ENCODE measurements at regions not wholly inside any gene's neighbourhood (a gene's known extent, or its start where the extent isn't known, plus 50 kb on each side); places are given as distances from the start of the nearest gene placed in this dataset.
"Not testable (repeated sequence)": the region's sequence is repeated elsewhere in the genome, so short reads cannot be mapped to it uniquely, and the experiment has no call there.

GRCh38 chr21:15446223-15446622 is 283.6 kb upstream of the USP25 start:
- Mint-ChIP-seq H3K4me3 (ENCODE audit: unreplicated experiment) (no peak overlapping the region), H3K4me1 (ENCODE audit: low read depth, unreplicated experiment) (no peaks in the 10 kb centered on the region), H3K27me3 (ENCODE audit: unreplicated experiment) (peaks cover 1% of the 10 kb centered on the region), H3K36me3 (ENCODE audit: unreplicated experiment) (no peaks in the 10 kb centered on the region), H3K9me3 (ENCODE audit: unreplicated experiment) (no peaks in the 10 kb centered on the region), H3K27ac (ENCODE audit: unreplicated experiment) (no peak overlapping the region)
- no peak for DNase-seq
- no peak for TF ChIP-seq CTCF (IDR thresholded peaks at IDR 0.05; ENCODE audit: partially characterized antibody, unreplicated experiment)

DNA sequence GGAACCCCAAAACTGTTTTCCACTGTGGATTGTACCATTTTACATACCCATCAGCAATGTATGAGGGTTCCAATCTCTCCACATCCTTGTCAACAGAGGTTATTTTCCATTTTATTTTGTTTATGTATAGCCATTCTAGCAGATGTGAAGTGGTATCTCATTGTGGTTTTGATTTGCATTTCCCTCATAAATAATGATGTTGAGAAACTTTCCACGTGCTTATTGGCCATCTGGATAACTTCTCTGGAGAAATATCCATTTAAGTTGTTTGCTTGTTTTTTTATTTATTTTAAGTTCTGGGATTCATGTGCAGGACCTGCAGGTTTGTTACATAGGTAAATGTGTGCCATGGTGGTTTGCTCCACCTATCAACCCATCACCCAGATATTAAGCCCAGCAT is 280.2 kb upstream of the USP25 start:
- H3K4me3 Mint-ChIP-seq (ENCODE audit: unreplicated experiment): no peak overlapping the region
- peaks cover 3% of the 10 kb centered on the region for H3K27me3 Mint-ChIP-seq (ENCODE audit: unreplicated experiment)
- no peak overlapping the region for H3K27ac Mint-ChIP-seq (ENCODE audit: unreplicated experiment)
- H3K9me3 Mint-ChIP-seq (ENCODE audit: unreplicated experiment): no peaks in the 10 kb centered on the region
- DNase-seq: no peak
- no peaks in the 10 kb centered on the region for H3K36me3 Mint-ChIP-seq (ENCODE audit: unreplicated experiment)
- H3K4me1 Mint-ChIP-seq (ENCODE audit: low read depth, unreplicated experiment): no peaks in the 10 kb centered on the region
- TF ChIP-seq CTCF (IDR thresholded peaks at IDR 0.05; ENCODE audit: partially characterized antibody, unreplicated experiment): no peak

DNA sequence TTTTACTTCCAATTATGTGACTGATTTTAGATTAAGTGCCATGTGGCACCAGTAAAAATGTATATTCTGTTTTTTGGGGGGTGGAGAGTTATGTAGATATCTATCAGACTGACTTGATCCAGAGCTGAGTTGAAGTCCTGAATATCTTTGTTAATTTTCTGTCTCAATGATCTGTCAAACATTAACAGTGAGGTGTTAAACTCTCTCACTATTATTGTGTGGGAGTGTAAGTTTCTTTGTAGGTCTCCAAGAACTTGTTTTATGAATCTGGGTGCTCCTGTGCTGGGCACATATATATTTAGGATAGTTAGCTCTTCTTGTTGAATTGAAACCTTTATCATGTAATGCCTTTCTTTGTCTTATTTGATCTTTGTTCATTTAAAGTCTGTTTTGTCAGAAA is 276.5 kb upstream of the USP25 start:
- H3K27me3 Mint-ChIP-seq (ENCODE audit: unreplicated experiment): peaks cover 2% of the 10 kb centered on the region
- no peak for TF ChIP-seq CTCF (IDR thresholded peaks at IDR 0.05; ENCODE audit: partially characterized antibody, unreplicated experiment)
- no peaks in the 10 kb centered on the region for H3K36me3 Mint-ChIP-seq (ENCODE audit: unreplicated experiment)
- no peak overlapping the region for H3K4me3 Mint-ChIP-seq (ENCODE audit: unreplicated experiment)
- no peak overlapping the region for H3K27ac Mint-ChIP-seq (ENCODE audit: unreplicated experiment)
- DNase-seq: no peak
- no peaks in the 10 kb centered on the region for H3K4me1 Mint-ChIP-seq (ENCODE audit: low read depth, unreplicated experiment)
- no peaks in the 10 kb centered on the region for H3K9me3 Mint-ChIP-seq (ENCODE audit: unreplicated experiment)

GRCh38 chr21:15453785-15454184 is 276.0 kb upstream of the USP25 start:
- not testable (repeated sequence) for H3K27ac Mint-ChIP-seq (ENCODE audit: unreplicated experiment); H3K4me3 Mint-ChIP-seq (ENCODE audit: unreplicated experiment); H3K4me1 Mint-ChIP-seq (ENCODE audit: low read depth, unreplicated experiment); DNase-seq; H3K27me3 Mint-ChIP-seq (ENCODE audit: unreplicated experiment); H3K36me3 Mint-ChIP-seq (ENCODE audit: unreplicated experiment); H3K9me3 Mint-ChIP-seq (ENCODE audit: unreplicated experiment)

- not testable (repeated sequence) for H3K4me1 Mint-ChIP-seq (ENCODE audit: low read depth, unreplicated experiment); H3K36me3 Mint-ChIP-seq (ENCODE audit: unreplicated experiment); DNase-seq; H3K9me3 Mint-ChIP-seq (ENCODE audit: unreplicated experiment); H3K27me3 Mint-ChIP-seq (ENCODE audit: unreplicated experiment); H3K4me3 Mint-ChIP-seq (ENCODE audit: unreplicated experiment); H3K27ac Mint-ChIP-seq (ENCODE audit: unreplicated experiment)
Measured at GRCh38 chr21:15454931-15455330, 274.9 kb upstream of the USP25 start.

- Mint-ChIP-seq H3K4me1 (ENCODE audit: low read depth, unreplicated experiment) (no peaks in the 10 kb centered on the region), H3K4me3 (ENCODE audit: unreplicated experiment) (no peak overlapping the region), H3K27ac (ENCODE audit: unreplicated experiment) (no peak overlapping the region), H3K36me3 (ENCODE audit: unreplicated experiment) (no peaks in the 10 kb centered on the region), H3K9me3 (ENCODE audit: unreplicated experiment) (no peaks in the 10 kb centered on the region), H3K27me3 (ENCODE audit: unreplicated experiment) (peaks cover 2% of the 10 kb centered on the region)
- no peak for TF ChIP-seq CTCF (IDR thresholded peaks at IDR 0.05; ENCODE audit: partially characterized antibody, unreplicated experiment)
- DNase-seq: no peak
Measured at GRCh38 chr21:15455819-15456462, 273.8 kb upstream of the USP25 start.

Measured in glutamatergic neuron (in vitro differentiated cells).